H9 (cell line): ENCODE measurements at regions not wholly inside any gene's neighbourhood (a gene's known extent, or its start where the extent isn't known, plus 50 kb on each side); places are given as distances from the start of the nearest gene placed in this dataset.

ENCODE experiments used
- DNase-seq: peaks from one replicate; pipeline ENCODE4 v3.0.0-alpha.2; 2017
- H2AFZ ChIP-seq: one replicate; pipeline ENCODE4 v1.6.1; 2013; ENCODE audit warnings: mild to moderate bottlenecking, low read length, control low read depth, moderate library complexity
- H2AK5ac ChIP-seq: 2 replicates; pipeline ENCODE4 v1.6.1; 2013; ENCODE audit warnings: low read length, control low read depth, mixed read lengths; ENCODE audit not compliant: insufficient read length
- H2BK120ac ChIP-seq: one replicate; pipeline ENCODE4 v1.6.1; 2013; ENCODE audit warnings: low read depth, mild to moderate bottlenecking, low read length, control low read depth, inconsistent platforms; ENCODE audit not compliant: poor library complexity, severe bottlenecking
- H2BK12ac ChIP-seq: 2 replicates; pipeline ENCODE4 v1.6.1; 2013; ENCODE audit warnings: low read length, control low read depth, mixed read lengths, low read depth; ENCODE audit not compliant: insufficient read length
- H2BK15ac ChIP-seq: 2 replicates; pipeline ENCODE4 v1.6.1; 2013; ENCODE audit warnings: low read depth, low read length, control low read depth
- H2BK20ac ChIP-seq: one replicate; pipeline ENCODE4 v1.6.1; 2013; ENCODE audit warnings: low read depth, mild to moderate bottlenecking, low read length, control low read depth, inconsistent platforms; ENCODE audit not compliant: poor library complexity, severe bottlenecking
- H2BK5ac ChIP-seq: 2 replicates; pipeline ENCODE4 v1.6.1; 2013; ENCODE audit warnings: low read length, control low read depth, mixed read lengths; ENCODE audit not compliant: insufficient read length
- H3K14ac ChIP-seq: 2 replicates; pipeline ENCODE4 v1.6.1; 2013; ENCODE audit warnings: low read length, control low read depth; ENCODE audit not compliant: insufficient read depth
- H3K18ac ChIP-seq: 2 replicates; pipeline ENCODE4 v1.6.1; 2013; ENCODE audit warnings: low read depth, mild to moderate bottlenecking, mixed read lengths, low read length, control low read depth; ENCODE audit not compliant: insufficient read length
- H3K23ac ChIP-seq: 2 replicates; pipeline ENCODE4 v1.6.1; 2013; ENCODE audit warnings: low read length, control low read depth, mixed read lengths, low read depth; ENCODE audit not compliant: insufficient read length
- H3K23me2 ChIP-seq: 2 replicates; pipeline ENCODE4 v1.6.1; 2013; ENCODE audit warnings: low read depth, mild to moderate bottlenecking, mixed read lengths, low read length, control low read depth; ENCODE audit not compliant: insufficient read length, poor library complexity, severe bottlenecking
- H3K27ac ChIP-seq: 2 replicates; pipeline ENCODE4 v1.5.1; 2013; ENCODE audit warnings: low read length, control low read depth, mixed read lengths, low read depth; ENCODE audit not compliant: insufficient read length
- H3K27me3 ChIP-seq: 2 replicates; pipeline ENCODE4 v1.6.1; 2013; ENCODE audit warnings: low read length, control low read depth, inconsistent platforms; ENCODE audit not compliant: insufficient read depth
- H3K4ac ChIP-seq: 2 replicates; pipeline ENCODE4 v1.6.1; 2013; ENCODE audit warnings: low read depth, mild to moderate bottlenecking, control low read depth, inconsistent platforms, low read length, moderate library complexity
- H3K4me1 ChIP-seq: 2 replicates; pipeline ENCODE4 v1.6.1; 2013; ENCODE audit warnings: low read length, control low read depth, inconsistent platforms; ENCODE audit not compliant: insufficient read depth
- H3K4me2 ChIP-seq: 2 replicates; pipeline ENCODE4 v1.6.1; 2013; ENCODE audit warnings: low read length, control low read depth, mixed read lengths; ENCODE audit not compliant: insufficient read length, insufficient read depth
- H3K56ac ChIP-seq: 2 replicates; pipeline ENCODE4 v1.6.1; 2013; ENCODE audit warnings: low read depth, mild to moderate bottlenecking, mixed read lengths, low read length, control low read depth; ENCODE audit not compliant: insufficient read length
- H3K79me1 ChIP-seq: 2 replicates; pipeline ENCODE4 v1.6.1; 2013; ENCODE audit warnings: low read depth, mild to moderate bottlenecking, moderate library complexity, low read length, control low read depth, inconsistent platforms; ENCODE audit not compliant: insufficient read depth, poor library complexity, severe bottlenecking
- H3K79me2 ChIP-seq: 2 replicates; pipeline ENCODE4 v1.6.1; 2013; ENCODE audit warnings: low read length, control low read depth, inconsistent platforms; ENCODE audit not compliant: insufficient read depth
- H3K9ac ChIP-seq: 2 replicates; pipeline ENCODE4 v1.6.1; 2013; ENCODE audit warnings: low read length, control low read depth, mixed read lengths; ENCODE audit not compliant: insufficient read length; ENCODE audit errors: extremely low read depth
- H3K9me3 ChIP-seq: one replicate; pipeline ENCODE4 v1.6.1; 2013; ENCODE audit warnings: low read depth, low read length, inconsistent platforms; ENCODE audit not compliant: control insufficient read depth
- H3T11ph ChIP-seq: one replicate; pipeline ENCODE4 v1.6.1; 2013; ENCODE audit warnings: mild to moderate bottlenecking, low read length, control low read depth, inconsistent platforms
- H4K20me1 ChIP-seq: one replicate; pipeline ENCODE4 v1.6.1; 2013; ENCODE audit not compliant: control insufficient read depth, insufficient read length, insufficient read depth
- H4K5ac ChIP-seq: 2 replicates; pipeline ENCODE4 v1.6.1; 2013; ENCODE audit warnings: low read depth, mild to moderate bottlenecking, mixed read lengths, low read length, control low read depth; ENCODE audit not compliant: insufficient read length
- H4K8ac ChIP-seq: replicated peaks from 2 replicates; pipeline ENCODE4 v1.6.1; 2013; ENCODE audit warnings: low read length, control low read depth, mixed read lengths, low read depth; ENCODE audit not compliant: insufficient read length
- H4K91ac ChIP-seq: 2 replicates; pipeline ENCODE4 v1.6.1; 2013; ENCODE audit warnings: low read depth, mild to moderate bottlenecking, moderate library complexity, mixed read lengths, low read length, control low read depth; ENCODE audit not compliant: insufficient read length
- H3K27ac Mint-ChIP-seq, 3 experiments: 2 replicates in 2 of 3; 3 replicates in 1 of 3; pipeline ENCODE4 v1.8.0; 2020 to 2021; ENCODE audit warnings: mixed read lengths in 3 of 3, mild to moderate bottlenecking in 1 of 3, moderate library complexity in 1 of 3
- H3K27me3 Mint-ChIP-seq: 2 replicates; pipeline ENCODE4 v1.8.0; 2021; ENCODE audit warnings: low read depth, mild to moderate bottlenecking, moderate library complexity, mixed read lengths
- H3K36me3 Mint-ChIP-seq, 3 experiments: 2 replicates in 2 of 3; 3 replicates in 1 of 3; pipeline ENCODE4 v1.8.0; 2020 to 2021; ENCODE audit warnings: low read depth in 3 of 3, mixed read lengths in 3 of 3; ENCODE audit not compliant: insufficient read depth in 1 of 3
- H3K4me1 Mint-ChIP-seq, 2 experiments: 2 replicates each; pipeline ENCODE4 v1.8.0; 2020; ENCODE audit warnings: mixed read lengths in 2 of 2
- H3K4me3 Mint-ChIP-seq, 2 experiments: 2 replicates in 1 of 2; 3 replicates in 1 of 2; pipeline ENCODE4 v1.8.0; 2020 to 2021; ENCODE audit warnings: mild to moderate bottlenecking in 2 of 2, mixed read lengths in 2 of 2, moderate library complexity in 1 of 2
- H3K9me3 Mint-ChIP-seq, 2 experiments: 2 replicates in 1 of 2; 3 replicates in 1 of 2; pipeline ENCODE4 v1.8.0; 2020; ENCODE audit warnings: mild to moderate bottlenecking in 2 of 2, mixed read lengths in 2 of 2, moderate library complexity in 1 of 2
- CTCF ChIP-seq: fragments of 200-600 bp; sonication (generic); conservative IDR thresholded peaks from 3 replicates; pipeline ENCODE4 v1.8.0; 2021; ENCODE audit warnings: antibody characterized with exemption, mild to moderate bottlenecking
- WGBS: extraction: QIAGEN DNeasy Blood & Tissue Kit; methylation state at CpG from one replicate; pipeline ENCODE4 v1.1.7; 2013; ENCODE audit warnings: missing lambda C conversion rate, low lambda C conversion rate, mixed read lengths; ENCODE audit not compliant: insufficient read length; ENCODE audit errors: extremely low coverage; 5-methylcytosine and 5-hydroxymethylcytosine counted together

DNA sequence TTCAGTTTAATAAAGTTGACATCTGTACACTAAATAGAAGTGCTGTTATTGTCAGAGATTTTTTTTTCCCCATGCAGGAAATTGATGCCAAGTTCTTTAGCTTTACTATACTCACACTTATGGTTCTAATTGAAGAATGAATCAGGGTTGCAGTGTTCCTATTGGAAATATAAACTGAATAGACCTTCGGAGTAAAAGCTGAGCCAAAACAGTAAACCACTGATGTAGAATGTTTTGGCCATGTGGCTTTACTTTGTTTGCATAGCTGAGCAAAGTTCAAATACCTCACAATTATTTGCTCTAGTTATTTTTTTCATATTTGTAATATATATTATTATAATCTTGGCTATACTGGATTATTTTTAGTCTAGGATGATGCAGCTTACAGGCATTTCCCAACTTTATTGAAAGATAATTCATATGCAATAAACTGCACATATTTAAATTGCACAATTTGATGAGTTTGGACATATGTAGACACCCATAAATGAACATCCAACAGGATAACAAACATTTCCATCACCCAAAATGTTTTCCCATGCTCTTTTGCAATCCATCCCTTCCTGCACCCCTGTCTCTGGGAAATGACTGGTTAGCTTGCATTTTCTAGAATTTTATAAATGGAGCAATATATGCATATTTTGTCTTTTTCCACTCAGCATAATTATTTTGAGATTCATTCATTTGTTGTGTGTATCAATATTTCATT is 105.8 kb upstream of the NOX3 start:
- Histone ChIP-seq H3K56ac (no peak overlapping the region), H2BK120ac (no peak overlapping the region), H3K23me2 (no peaks in the 10 kb centered on the region), H4K8ac (no peak overlapping the region), H2BK5ac (no peak overlapping the region), H3K4me1 (no peaks in the 10 kb centered on the region), H3K18ac (no peak overlapping the region), H2BK15ac (no peak overlapping the region), H2AK5ac (no peak overlapping the region), H2BK20ac (no peak overlapping the region), H4K20me1 (no peaks in the 10 kb centered on the region), H3K4me2 (no peak overlapping the region), H3K27ac (no peak overlapping the region), H4K5ac (no peak overlapping the region), H2AFZ (no peak overlapping the region), H3K27me3 (no peaks in the 10 kb centered on the region), H3K9ac (no peak overlapping the region), H3T11ph (no peak overlapping the region), H2BK12ac (no peak overlapping the region), H3K79me1 (no peaks in the 10 kb centered on the region), H3K4ac (no peak overlapping the region), H3K9me3 (no peaks in the 10 kb centered on the region), H3K23ac (no peak overlapping the region), H3K14ac (no peak overlapping the region), H3K79me2 (no peaks in the 10 kb centered on the region), H4K91ac (no peak overlapping the region)
- Mint-ChIP-seq H3K9me3 (peaks cover 4 to 12% of the 10 kb centered on the region in 2 experiments; a peak in 4 of 5 replicates), H3K27ac (no peak overlapping the region), H3K36me3 (peaks cover 0 to 11% (median 1%) of the 10 kb centered on the region in 3 experiments; a peak in 4 of 7 replicates), H3K4me3 (no peak overlapping the region), H3K4me1 (peaks cover 5 to 11% of the 10 kb centered on the region in 2 experiments), H3K27me3 (no peaks in the 10 kb centered on the region)
- WGBS = no CpG with 5 or more reads among the region's 1 CpG
- no peak for TF ChIP-seq CTCF
- no peak for DNase-seq
